ENCODE measurements at regions not wholly inside any gene's neighbourhood (a gene's known extent, or its start where the extent isn't known, plus 50 kb on each side); places are given as distances from the start of the nearest gene placed in this dataset.

DNA sequence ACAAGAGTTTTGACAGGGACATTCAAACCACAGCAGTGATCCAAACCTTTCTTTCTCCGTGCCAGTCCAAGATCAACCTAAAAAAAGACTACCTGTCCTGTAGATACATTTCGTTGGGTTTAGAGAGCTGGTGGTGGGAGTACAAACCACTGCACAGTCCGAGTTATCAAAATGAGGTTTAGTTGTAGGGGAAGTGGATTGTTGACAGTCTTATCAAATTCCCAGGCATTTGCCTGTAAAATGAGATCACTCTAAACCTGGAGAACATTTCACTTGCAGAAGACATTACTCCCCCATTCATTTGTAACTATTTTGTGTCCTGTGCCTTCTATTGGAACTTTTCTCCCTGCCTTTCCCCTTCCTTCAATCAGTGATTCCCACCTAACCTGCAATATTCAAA is 469.6 kb upstream of the JARID2 start:
- TF ChIP-seq CTCF (IDR thresholded peaks at IDR 0.05) (no peak), POLR2AphosphoS5 (IDR thresholded peaks at IDR 0.05; ENCODE audit: low read depth, low read length) (no peak), TCF7L2 (IDR thresholded peaks at IDR 0.05; ENCODE audit: low read depth, low read length) (no peak)
